H9 (cell line): ENCODE measurements at regions not wholly inside any gene's neighbourhood (a gene's known extent, or its start where the extent isn't known, plus 50 kb on each side); places are given as distances from the start of the nearest gene placed in this dataset.
"Not testable (repeated sequence)": the region's sequence is repeated elsewhere in the genome, so short reads cannot be mapped to it uniquely, and the experiment has no call there.

Experiments
- DNase-seq: peaks from one replicate; pipeline ENCODE4 v3.0.0-alpha.2; 2017
- H2AFZ ChIP-seq: one replicate; pipeline ENCODE4 v1.6.1; 2013; ENCODE audit warnings: mild to moderate bottlenecking, low read length, control low read depth, moderate library complexity
- H2AK5ac ChIP-seq: 2 replicates; pipeline ENCODE4 v1.6.1; 2013; ENCODE audit warnings: low read length, control low read depth, mixed read lengths; ENCODE audit not compliant: insufficient read length
- H2BK120ac ChIP-seq: one replicate; pipeline ENCODE4 v1.6.1; 2013; ENCODE audit warnings: low read depth, mild to moderate bottlenecking, low read length, control low read depth, inconsistent platforms; ENCODE audit not compliant: poor library complexity, severe bottlenecking
- H2BK12ac ChIP-seq: 2 replicates; pipeline ENCODE4 v1.6.1; 2013; ENCODE audit warnings: low read length, control low read depth, mixed read lengths, low read depth; ENCODE audit not compliant: insufficient read length
- H2BK15ac ChIP-seq: 2 replicates; pipeline ENCODE4 v1.6.1; 2013; ENCODE audit warnings: low read depth, low read length, control low read depth
- H2BK20ac ChIP-seq: one replicate; pipeline ENCODE4 v1.6.1; 2013; ENCODE audit warnings: low read depth, mild to moderate bottlenecking, low read length, control low read depth, inconsistent platforms; ENCODE audit not compliant: poor library complexity, severe bottlenecking
- H2BK5ac ChIP-seq: 2 replicates; pipeline ENCODE4 v1.6.1; 2013; ENCODE audit warnings: low read length, control low read depth, mixed read lengths; ENCODE audit not compliant: insufficient read length
- H3K14ac ChIP-seq: 2 replicates; pipeline ENCODE4 v1.6.1; 2013; ENCODE audit warnings: low read length, control low read depth; ENCODE audit not compliant: insufficient read depth
- H3K18ac ChIP-seq: 2 replicates; pipeline ENCODE4 v1.6.1; 2013; ENCODE audit warnings: low read depth, mild to moderate bottlenecking, mixed read lengths, low read length, control low read depth; ENCODE audit not compliant: insufficient read length
- H3K23ac ChIP-seq: 2 replicates; pipeline ENCODE4 v1.6.1; 2013; ENCODE audit warnings: low read length, control low read depth, mixed read lengths, low read depth; ENCODE audit not compliant: insufficient read length
- H3K23me2 ChIP-seq: 2 replicates; pipeline ENCODE4 v1.6.1; 2013; ENCODE audit warnings: low read depth, mild to moderate bottlenecking, mixed read lengths, low read length, control low read depth; ENCODE audit not compliant: insufficient read length, poor library complexity, severe bottlenecking
- H3K27ac ChIP-seq: 2 replicates; pipeline ENCODE4 v1.5.1; 2013; ENCODE audit warnings: low read length, control low read depth, mixed read lengths, low read depth; ENCODE audit not compliant: insufficient read length
- H3K27me3 ChIP-seq: 2 replicates; pipeline ENCODE4 v1.6.1; 2013; ENCODE audit warnings: low read length, control low read depth, inconsistent platforms; ENCODE audit not compliant: insufficient read depth
- H3K4ac ChIP-seq: 2 replicates; pipeline ENCODE4 v1.6.1; 2013; ENCODE audit warnings: low read depth, mild to moderate bottlenecking, control low read depth, inconsistent platforms, low read length, moderate library complexity
- H3K4me1 ChIP-seq: 2 replicates; pipeline ENCODE4 v1.6.1; 2013; ENCODE audit warnings: low read length, control low read depth, inconsistent platforms; ENCODE audit not compliant: insufficient read depth
- H3K4me2 ChIP-seq: 2 replicates; pipeline ENCODE4 v1.6.1; 2013; ENCODE audit warnings: low read length, control low read depth, mixed read lengths; ENCODE audit not compliant: insufficient read length, insufficient read depth
- H3K56ac ChIP-seq: 2 replicates; pipeline ENCODE4 v1.6.1; 2013; ENCODE audit warnings: low read depth, mild to moderate bottlenecking, mixed read lengths, low read length, control low read depth; ENCODE audit not compliant: insufficient read length
- H3K79me1 ChIP-seq: 2 replicates; pipeline ENCODE4 v1.6.1; 2013; ENCODE audit warnings: low read depth, mild to moderate bottlenecking, moderate library complexity, low read length, control low read depth, inconsistent platforms; ENCODE audit not compliant: insufficient read depth, poor library complexity, severe bottlenecking
- H3K79me2 ChIP-seq: 2 replicates; pipeline ENCODE4 v1.6.1; 2013; ENCODE audit warnings: low read length, control low read depth, inconsistent platforms; ENCODE audit not compliant: insufficient read depth
- H3K9ac ChIP-seq: 2 replicates; pipeline ENCODE4 v1.6.1; 2013; ENCODE audit warnings: low read length, control low read depth, mixed read lengths; ENCODE audit not compliant: insufficient read length; ENCODE audit errors: extremely low read depth
- H3K9me3 ChIP-seq: one replicate; pipeline ENCODE4 v1.6.1; 2013; ENCODE audit warnings: low read depth, low read length, inconsistent platforms; ENCODE audit not compliant: control insufficient read depth
- H3T11ph ChIP-seq: one replicate; pipeline ENCODE4 v1.6.1; 2013; ENCODE audit warnings: mild to moderate bottlenecking, low read length, control low read depth, inconsistent platforms
- H4K20me1 ChIP-seq: one replicate; pipeline ENCODE4 v1.6.1; 2013; ENCODE audit not compliant: control insufficient read depth, insufficient read length, insufficient read depth
- H4K5ac ChIP-seq: 2 replicates; pipeline ENCODE4 v1.6.1; 2013; ENCODE audit warnings: low read depth, mild to moderate bottlenecking, mixed read lengths, low read length, control low read depth; ENCODE audit not compliant: insufficient read length
- H4K8ac ChIP-seq: replicated peaks from 2 replicates; pipeline ENCODE4 v1.6.1; 2013; ENCODE audit warnings: low read length, control low read depth, mixed read lengths, low read depth; ENCODE audit not compliant: insufficient read length
- H4K91ac ChIP-seq: 2 replicates; pipeline ENCODE4 v1.6.1; 2013; ENCODE audit warnings: low read depth, mild to moderate bottlenecking, moderate library complexity, mixed read lengths, low read length, control low read depth; ENCODE audit not compliant: insufficient read length
- H3K27ac Mint-ChIP-seq, 3 experiments: 2 replicates in 2 of 3; 3 replicates in 1 of 3; pipeline ENCODE4 v1.8.0; 2020 to 2021; ENCODE audit warnings: mixed read lengths in 3 of 3, mild to moderate bottlenecking in 1 of 3, moderate library complexity in 1 of 3
- H3K27me3 Mint-ChIP-seq: 2 replicates; pipeline ENCODE4 v1.8.0; 2021; ENCODE audit warnings: low read depth, mild to moderate bottlenecking, moderate library complexity, mixed read lengths
- H3K36me3 Mint-ChIP-seq, 3 experiments: 2 replicates in 2 of 3; 3 replicates in 1 of 3; pipeline ENCODE4 v1.8.0; 2020 to 2021; ENCODE audit warnings: low read depth in 3 of 3, mixed read lengths in 3 of 3; ENCODE audit not compliant: insufficient read depth in 1 of 3
- H3K4me1 Mint-ChIP-seq, 2 experiments: 2 replicates each; pipeline ENCODE4 v1.8.0; 2020; ENCODE audit warnings: mixed read lengths in 2 of 2
- H3K4me3 Mint-ChIP-seq, 2 experiments: 2 replicates in 1 of 2; 3 replicates in 1 of 2; pipeline ENCODE4 v1.8.0; 2020 to 2021; ENCODE audit warnings: mild to moderate bottlenecking in 2 of 2, mixed read lengths in 2 of 2, moderate library complexity in 1 of 2
- H3K9me3 Mint-ChIP-seq, 2 experiments: 2 replicates in 1 of 2; 3 replicates in 1 of 2; pipeline ENCODE4 v1.8.0; 2020; ENCODE audit warnings: mild to moderate bottlenecking in 2 of 2, mixed read lengths in 2 of 2, moderate library complexity in 1 of 2
- WGBS: extraction: QIAGEN DNeasy Blood & Tissue Kit; methylation state at CpG from one replicate; pipeline ENCODE4 v1.1.7; 2013; ENCODE audit warnings: missing lambda C conversion rate, low lambda C conversion rate, mixed read lengths; ENCODE audit not compliant: insufficient read length; ENCODE audit errors: extremely low coverage; 5-methylcytosine and 5-hydroxymethylcytosine counted together

- H2BK15ac ChIP-seq, H3K23ac ChIP-seq, H2BK120ac ChIP-seq, H2BK20ac ChIP-seq, H3K18ac ChIP-seq, H4K20me1 ChIP-seq, H2AFZ ChIP-seq, H2BK5ac ChIP-seq, H3K4me3 Mint-ChIP-seq, H3K79me2 ChIP-seq, H3K4me2 ChIP-seq, H3K27ac ChIP-seq, H3K9me3 ChIP-seq, H3K4ac ChIP-seq, H3K23me2 ChIP-seq, H3K27me3 ChIP-seq, H3T11ph ChIP-seq, H3K9ac ChIP-seq, H3K4me1 ChIP-seq, H3K14ac ChIP-seq, H2BK12ac ChIP-seq, H4K91ac ChIP-seq, H3K56ac ChIP-seq, H4K5ac ChIP-seq, H2AK5ac ChIP-seq, H3K79me1 ChIP-seq, DNase-seq, H3K27ac Mint-ChIP-seq, H4K8ac ChIP-seq: not testable (repeated sequence)
- Mint-ChIP-seq H3K4me1 (peaks cover 10 to 11% of the 10 kb centered on the region in 2 experiments; a peak in 3 of 4 replicates), H3K36me3 (peaks cover 7 to 14% (median 12%) of the 10 kb centered on the region in 3 experiments), H3K9me3 (peaks cover 18 to 30% of the 10 kb centered on the region in 2 experiments), H3K27me3 (peaks cover 36% of the 10 kb centered on the region)
- WGBS = no CpG with 5 or more reads among the region's 4 CpGs
Measured at GRCh38 chr6:3672339-3672738, 79.2 kb downstream of the PXDC1 start.
